CD4-positive, alpha-beta T cell (primary cell): ENCODE measurements at regions not wholly inside any gene's neighbourhood (a gene's known extent, or its start where the extent isn't known, plus 50 kb on each side); places are given as distances from the start of the nearest gene placed in this dataset.

Experiments used
- ATAC-seq: fragments of 200-7000 bp; cut with Tn5 transposase; one replicate; pipeline ENCODE4 v1.10.0; 2022; ENCODE audit warnings: mild to moderate bottlenecking; ENCODE audit not compliant: poor library complexity
- CTCF ChIA-PET: fragments of 350-600 bp; sonication (Branson Sonifier 250); formaldehyde crosslinking; loops from one replicate; lab custom pipeline; 2021; ENCODE audit warnings: antibody characterized with exemption, inconsistent platforms; lab: Charles Lee
- POLR2A ChIA-PET: fragments of 350-600 bp; sonication (Branson Sonifier 250); formaldehyde crosslinking; loops from one replicate; lab custom pipeline; 2021; ENCODE audit warnings: antibody characterized with exemption, inconsistent platforms; lab: Charles Lee
- DNase-seq, 14 experiments: peaks; one replicate each; pipeline ENCODE4 v3.0.0-alpha.2; 2013 to 2020; ENCODE audit warnings: mixed read lengths in 2 of 14
- H3K27ac ChIP-seq, 2 donors: one replicate each; pipeline versions ENCODE4 v1.5.1 to v1.7.0; 2013; ENCODE audit warnings: low read length in 2 of 2, low read depth in 1 of 2, mild to moderate bottlenecking in 1 of 2
- H3K27me3 ChIP-seq, 2 experiments: 1 replicate in 1 of 2; 2 replicates in 1 of 2; pipeline versions ENCODE4 v1.6.1 to v1.7.0; 2013; ENCODE audit warnings: low read length in 2 of 2, control low read depth in 1 of 2, mild to moderate bottlenecking in 1 of 2, moderate library complexity in 1 of 2; ENCODE audit not compliant: insufficient read depth in 2 of 2, control insufficient read depth in 1 of 2
- H3K36me3 ChIP-seq: one replicate; pipeline ENCODE4 v1.6.1; 2013; ENCODE audit warnings: low read length, control low read depth; ENCODE audit not compliant: insufficient read depth
- H3K4me1 ChIP-seq: one replicate; pipeline ENCODE4 v1.6.1; 2013; ENCODE audit warnings: low read length, control low read depth; ENCODE audit not compliant: insufficient read depth
- H3K4me3 ChIP-seq: one replicate; pipeline ENCODE4 v1.5.1; 2013; ENCODE audit warnings: mild to moderate bottlenecking, low read length, moderate library complexity
- H3K9me3 ChIP-seq, 2 experiments: 1 replicate in 1 of 2; 2 replicates in 1 of 2; pipeline versions ENCODE4 v1.6.1 to v1.7.0; 2013; ENCODE audit warnings: low read length in 2 of 2, mild to moderate bottlenecking in 2 of 2, control low read depth in 1 of 2, moderate library complexity in 1 of 2; ENCODE audit not compliant: control insufficient read depth in 1 of 2, insufficient read depth in 1 of 2
- H3K27ac Mint-ChIP-seq: one replicate; pipeline ENCODE4 v1.8.0; 2020; ENCODE audit warnings: mixed read lengths
- H3K27me3 Mint-ChIP-seq: one replicate; pipeline ENCODE4 v1.8.0; 2021; ENCODE audit warnings: mixed read lengths
- H3K36me3 Mint-ChIP-seq: one replicate; pipeline ENCODE4 v1.8.0; 2021; ENCODE audit warnings: low read depth, mixed read lengths
- H3K4me1 Mint-ChIP-seq: one replicate; pipeline ENCODE4 v1.8.0; 2021; ENCODE audit warnings: low read depth, mixed read lengths
- H3K4me3 Mint-ChIP-seq: one replicate; pipeline ENCODE4 v1.8.0; 2020; ENCODE audit warnings: mild to moderate bottlenecking, mixed read lengths
- H3K9me3 Mint-ChIP-seq: one replicate; pipeline ENCODE4 v1.8.0; 2020; ENCODE audit warnings: mixed read lengths
- intact Hi-C, 2 experiments: fragments of 100-400 bp; cut with DNase I in 1 of 2; cut with micrococcal nuclease in 1 of 2; formaldehyde crosslinking; loops; one replicate each; pipeline versions ENCODE4 v1.15.1 to v1.9.0; 2023 to 2025; cut with DNase I, micrococcal nuclease
- TF ChIP-seq, protein P1 (sequence below): fragments of 200-600 bp; IDR thresholded peaks from one replicate; pipeline ENCODE4 v1.8.0; 2022; ENCODE audit warnings: antibody characterized with exemption, mild to moderate bottlenecking

DNA sequence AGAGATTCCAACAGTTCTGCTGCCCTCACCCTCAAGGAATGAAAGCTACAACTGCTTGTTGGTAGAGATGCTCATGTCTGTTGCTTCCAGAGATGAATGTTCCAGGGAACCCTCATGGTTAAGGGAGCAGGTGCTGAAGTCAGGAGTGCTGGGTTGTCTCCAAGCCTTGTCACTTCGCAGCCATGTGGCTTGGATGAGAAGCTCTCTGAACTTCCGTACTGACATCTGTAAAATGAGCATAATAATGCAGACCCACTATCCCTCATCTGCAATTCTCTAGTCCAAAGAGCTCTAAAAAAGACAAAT is 133.3 kb upstream of the ADRA1B start:
- H3K27ac Mint-ChIP-seq: no peak overlapping the region
- no peaks in the 10 kb centered on the region for H3K4me1 Mint-ChIP-seq
- peaks cover 10% of the 10 kb centered on the region for H3K27me3 Mint-ChIP-seq
- Histone ChIP-seq H3K4me1 (no peaks in the 10 kb centered on the region), H3K27me3 (no peaks in the 10 kb centered on the region), H3K4me3 (no peak overlapping the region), H3K36me3 (no peaks in the 10 kb centered on the region), H3K9me3 (no peaks in the 10 kb centered on the region), H3K27ac (no peak overlapping the region)
- no peaks in the 10 kb centered on the region for H3K9me3 Mint-ChIP-seq
- POLR2A ChIA-PET: no interaction called here
- no peaks in the 10 kb centered on the region for H3K36me3 Mint-ChIP-seq
- no peak for ATAC-seq
- CTCF ChIA-PET: no interaction called here
- no peak for DNase-seq
- intact Hi-C loops: no loop called here
- no peak overlapping the region for H3K4me3 Mint-ChIP-seq
- TF ChIP-seq, protein P1, sequence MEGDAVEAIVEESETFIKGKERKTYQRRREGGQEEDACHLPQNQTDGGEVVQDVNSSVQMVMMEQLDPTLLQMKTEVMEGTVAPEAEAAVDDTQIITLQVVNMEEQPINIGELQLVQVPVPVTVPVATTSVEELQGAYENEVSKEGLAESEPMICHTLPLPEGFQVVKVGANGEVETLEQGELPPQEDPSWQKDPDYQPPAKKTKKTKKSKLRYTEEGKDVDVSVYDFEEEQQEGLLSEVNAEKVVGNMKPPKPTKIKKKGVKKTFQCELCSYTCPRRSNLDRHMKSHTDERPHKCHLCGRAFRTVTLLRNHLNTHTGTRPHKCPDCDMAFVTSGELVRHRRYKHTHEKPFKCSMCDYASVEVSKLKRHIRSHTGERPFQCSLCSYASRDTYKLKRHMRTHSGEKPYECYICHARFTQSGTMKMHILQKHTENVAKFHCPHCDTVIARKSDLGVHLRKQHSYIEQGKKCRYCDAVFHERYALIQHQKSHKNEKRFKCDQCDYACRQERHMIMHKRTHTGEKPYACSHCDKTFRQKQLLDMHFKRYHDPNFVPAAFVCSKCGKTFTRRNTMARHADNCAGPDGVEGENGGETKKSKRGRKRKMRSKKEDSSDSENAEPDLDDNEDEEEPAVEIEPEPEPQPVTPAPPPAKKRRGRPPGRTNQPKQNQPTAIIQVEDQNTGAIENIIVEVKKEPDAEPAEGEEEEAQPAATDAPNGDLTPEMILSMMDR: no peak

DNA sequence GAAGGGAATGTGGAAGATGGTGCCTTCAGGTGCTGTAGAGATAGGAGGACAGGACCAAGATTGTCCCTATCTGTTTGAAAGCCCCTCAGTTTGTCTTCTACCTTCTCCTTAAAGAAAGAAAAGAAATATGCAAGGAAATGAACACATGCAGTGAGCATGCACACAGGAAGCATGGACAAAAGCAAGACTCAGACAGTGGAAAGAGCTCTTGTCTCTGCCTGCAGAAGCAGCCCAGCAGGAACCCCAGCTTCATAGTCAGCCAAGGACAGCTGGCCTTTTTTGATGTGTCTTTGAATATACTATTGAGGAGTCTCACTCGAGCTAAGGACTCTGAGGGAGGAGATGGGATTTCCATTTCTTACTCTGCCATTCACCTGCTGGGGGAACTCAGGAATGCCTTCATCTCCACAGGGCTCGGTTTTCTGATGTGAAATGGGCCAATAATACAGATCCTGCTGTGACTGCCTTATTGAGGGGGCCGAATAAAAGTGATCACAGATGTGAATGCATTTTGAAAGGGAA is 132.5 kb upstream of the ADRA1B start:
- TF ChIP-seq, protein P1: no peak
- Mint-ChIP-seq H3K27me3 (peaks cover 12% of the 10 kb centered on the region), H3K4me1 (no peaks in the 10 kb centered on the region), H3K9me3 (no peaks in the 10 kb centered on the region), H3K4me3 (no peak overlapping the region), H3K27ac (no peak overlapping the region), H3K36me3 (no peaks in the 10 kb centered on the region)
- Histone ChIP-seq H3K4me1 (no peaks in the 10 kb centered on the region), H3K4me3 (no peak overlapping the region), H3K9me3 (no peaks in the 10 kb centered on the region), H3K36me3 (no peaks in the 10 kb centered on the region), H3K27me3 (no peaks in the 10 kb centered on the region), H3K27ac (no peak overlapping the region)
- DNase-seq (no peak), ATAC-seq (no peak)
- CTCF ChIA-PET: no interaction called here
- POLR2A ChIA-PET: no interaction called here
- intact Hi-C loops: no loop called here

DNA sequence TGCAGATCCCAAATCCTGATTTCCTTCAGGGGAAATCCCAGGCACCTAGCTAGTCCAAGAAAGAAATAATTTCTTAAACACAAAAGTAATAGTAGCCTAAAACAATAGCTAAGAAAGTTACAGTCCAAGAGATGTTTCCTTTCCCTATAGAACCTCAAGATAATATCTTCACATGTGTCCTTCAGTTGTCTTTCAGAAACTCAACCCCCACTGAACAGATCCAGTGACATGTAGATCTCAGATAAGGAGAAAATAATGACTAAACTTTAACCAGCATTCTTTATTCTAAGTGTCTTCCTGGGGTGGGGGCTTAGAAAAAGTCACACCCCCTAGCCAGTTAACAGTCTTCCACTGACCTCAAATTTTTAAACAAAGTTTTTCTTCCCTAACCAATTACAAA is 131.3 kb upstream of the ADRA1B start:
- no peak overlapping the region for H3K4me3 Mint-ChIP-seq
- ATAC-seq (no peak), DNase-seq (no peak)
- no peaks in the 10 kb centered on the region for H3K9me3 ChIP-seq
- H3K4me1 ChIP-seq: no peaks in the 10 kb centered on the region
- no peaks in the 10 kb centered on the region for H3K27me3 ChIP-seq
- intact Hi-C loops: no loop called here
- H3K36me3 ChIP-seq: no peaks in the 10 kb centered on the region
- CTCF ChIA-PET: no interaction called here
- POLR2A ChIA-PET: no interaction called here
- no peaks in the 10 kb centered on the region for H3K36me3 Mint-ChIP-seq
- TF ChIP-seq, protein P1: no peak
- no peak overlapping the region for H3K27ac ChIP-seq
- peaks cover 12% of the 10 kb centered on the region for H3K27me3 Mint-ChIP-seq
- no peak overlapping the region for H3K4me3 ChIP-seq
- no peaks in the 10 kb centered on the region for H3K4me1 Mint-ChIP-seq
- no peaks in the 10 kb centered on the region for H3K9me3 Mint-ChIP-seq
- H3K27ac Mint-ChIP-seq: no peak overlapping the region
